DND-41 (cell line): ENCODE measurements at regions not wholly inside any gene's neighbourhood (a gene's known extent, or its start where the extent isn't known, plus 50 kb on each side); places are given as distances from the start of the nearest gene placed in this dataset.

ENCODE experiments used
- EZH2 ChIP-seq: IDR thresholded peaks from 3 replicates; pipeline ENCODE4 v1.6.1; 2012; ENCODE audit warnings: borderline replicate concordance, low read depth, mild to moderate bottlenecking, moderate library complexity, low read length, inconsistent platforms; ENCODE audit not compliant: severe bottlenecking
- TF ChIP-seq, protein P1 (sequence below): IDR thresholded peaks from 2 replicates; pipeline ENCODE4 v1.5.1; 2012; ENCODE audit warnings: borderline replicate concordance, low read length, moderate library complexity, mild to moderate bottlenecking; ENCODE audit not compliant: poor library complexity, severe bottlenecking; ENCODE audit errors: extremely low read depth

DNA sequence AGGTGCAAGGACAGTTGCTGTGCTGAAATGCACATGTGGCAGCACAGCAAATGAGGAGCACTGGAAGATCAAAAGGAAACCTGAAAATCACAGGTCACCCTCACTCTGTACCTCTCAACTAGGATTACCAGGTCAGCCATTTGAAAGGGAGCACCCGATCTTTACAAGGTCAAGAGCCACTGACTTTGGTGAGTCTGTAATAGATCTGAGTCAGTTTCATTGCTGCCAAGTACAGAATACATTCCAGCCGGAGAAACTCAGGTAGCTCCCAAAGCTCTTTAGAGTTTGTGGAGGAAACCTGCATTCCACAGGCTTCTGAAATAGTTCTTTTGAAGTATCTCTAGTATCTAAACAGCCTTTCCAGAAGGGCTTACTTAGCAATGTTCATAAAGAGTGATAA, 217.5 kb downstream of the SNX13 start:
- TF ChIP-seq, protein P1, sequence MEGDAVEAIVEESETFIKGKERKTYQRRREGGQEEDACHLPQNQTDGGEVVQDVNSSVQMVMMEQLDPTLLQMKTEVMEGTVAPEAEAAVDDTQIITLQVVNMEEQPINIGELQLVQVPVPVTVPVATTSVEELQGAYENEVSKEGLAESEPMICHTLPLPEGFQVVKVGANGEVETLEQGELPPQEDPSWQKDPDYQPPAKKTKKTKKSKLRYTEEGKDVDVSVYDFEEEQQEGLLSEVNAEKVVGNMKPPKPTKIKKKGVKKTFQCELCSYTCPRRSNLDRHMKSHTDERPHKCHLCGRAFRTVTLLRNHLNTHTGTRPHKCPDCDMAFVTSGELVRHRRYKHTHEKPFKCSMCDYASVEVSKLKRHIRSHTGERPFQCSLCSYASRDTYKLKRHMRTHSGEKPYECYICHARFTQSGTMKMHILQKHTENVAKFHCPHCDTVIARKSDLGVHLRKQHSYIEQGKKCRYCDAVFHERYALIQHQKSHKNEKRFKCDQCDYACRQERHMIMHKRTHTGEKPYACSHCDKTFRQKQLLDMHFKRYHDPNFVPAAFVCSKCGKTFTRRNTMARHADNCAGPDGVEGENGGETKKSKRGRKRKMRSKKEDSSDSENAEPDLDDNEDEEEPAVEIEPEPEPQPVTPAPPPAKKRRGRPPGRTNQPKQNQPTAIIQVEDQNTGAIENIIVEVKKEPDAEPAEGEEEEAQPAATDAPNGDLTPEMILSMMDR: no peak
- no peak for TF ChIP-seq EZH2
